22Rv1 (cell line): ENCODE measurements at regions not wholly inside any gene's neighbourhood (a gene's known extent, or its start where the extent isn't known, plus 50 kb on each side); places are given as distances from the start of the nearest gene placed in this dataset.

ENCODE experiments used
- H3K27ac ChIP-seq: fragments of 450-650 bp; 2 replicates; pipeline ENCODE4 v1.5.1; 2017
- CTCF ChIP-seq: fragments of 450-650 bp; IDR thresholded peaks from 2 replicates; pipeline ENCODE4 v1.5.1; 2017; ENCODE audit warnings: mild to moderate bottlenecking
- ZFX ChIP-seq: fragments of 450-650 bp; IDR thresholded peaks from 2 replicates; pipeline ENCODE4 v1.6.1; 2017; ENCODE audit warnings: antibody characterized with exemption, borderline replicate concordance

- TF ChIP-seq ZFX (no peak), CTCF (no peak)
- no peak overlapping the region for H3K27ac ChIP-seq
These were observed 1895.1 kb downstream of the MRPL39 start for GRCh38 chr21:23712166-23712565.

- no peak overlapping the region for H3K27ac ChIP-seq
- no peak for TF ChIP-seq CTCF
- no peak for TF ChIP-seq ZFX
These were observed 1900.8 kb downstream of the MRPL39 start for GRCh38 chr21:23706431-23706830.

GRCh38 chr21:23699402-23699801 is 1907.9 kb downstream of the MRPL39 start:
- no peak overlapping the region for H3K27ac ChIP-seq
- TF ChIP-seq CTCF, result no peak
- no peak for TF ChIP-seq ZFX

- TF ChIP-seq CTCF, result no peak
These were observed 1908.7 kb downstream of the MRPL39 start for GRCh38 chr21:23698619-23699018.

GRCh38 chr21:23695443-23695842 is 1911.8 kb downstream of the MRPL39 start:
- H3K27ac ChIP-seq, result no peak overlapping the region
- TF ChIP-seq ZFX (no peak), CTCF (no peak)

More at GRCh38 chr21:23698619-23699018, 1908.7 kb downstream of the MRPL39 start:
- H3K27ac ChIP-seq, result no peak overlapping the region

- H3K27ac ChIP-seq, result no peak overlapping the region
- TF ChIP-seq CTCF (peak; percentile 37), ZFX (no peak)
These were observed 1912.9 kb downstream of the MRPL39 start for GRCh38 chr21:23694390-23694789.

- TF ChIP-seq ZFX (no peak), CTCF (no peak)
- H3K27ac ChIP-seq, result no peak overlapping the region
These were observed 1917.0 kb downstream of the MRPL39 start for GRCh38 chr21:23690316-23690715.
